H1 (cell line): ENCODE measurements at regions not wholly inside any gene's neighbourhood (a gene's known extent, or its start where the extent isn't known, plus 50 kb on each side); places are given as distances from the start of the nearest gene placed in this dataset.

Experiments
- CEBPB ChIP-seq: IDR thresholded peaks from 2 replicates; pipeline ENCODE4 v1.6.1; 2012; ENCODE audit warnings: low read depth, low read length
- CHD1 ChIP-seq: IDR thresholded peaks from 2 replicates; pipeline ENCODE4 v1.6.1; 2012; ENCODE audit warnings: low read depth, low read length, improper control_type of control experiment
- CHD2 ChIP-seq: IDR thresholded peaks from 2 replicates; pipeline ENCODE4 v1.6.1; 2012; ENCODE audit warnings: low read length, improper control_type of control experiment
- EGR1 ChIP-seq: IDR thresholded peaks from 2 replicates; pipeline ENCODE4 v1.6.1; 2011; ENCODE audit warnings: low read depth, low read length, borderline replicate concordance
- EP300 ChIP-seq, 2 experiments: IDR thresholded peaks; 1 replicate in 1 of 2; 2 replicates in 1 of 2; pipeline ENCODE4 v1.6.1; 2011 to 2012; ENCODE audit warnings: low read depth in 2 of 2, low read length in 2 of 2, mild to moderate bottlenecking in 2 of 2, borderline replicate concordance in 1 of 2, inconsistent platforms in 1 of 2, moderate library complexity in 1 of 2
- JUN ChIP-seq: IDR thresholded peaks from 2 replicates; pipeline ENCODE4 v1.6.1; 2011; ENCODE audit warnings: low read depth, mild to moderate bottlenecking, improper control_type of control experiment, low read length
- SP1 ChIP-seq: IDR thresholded peaks from 2 replicates; pipeline ENCODE4 v1.6.1; 2011; ENCODE audit warnings: low read depth, low read length

DNA sequence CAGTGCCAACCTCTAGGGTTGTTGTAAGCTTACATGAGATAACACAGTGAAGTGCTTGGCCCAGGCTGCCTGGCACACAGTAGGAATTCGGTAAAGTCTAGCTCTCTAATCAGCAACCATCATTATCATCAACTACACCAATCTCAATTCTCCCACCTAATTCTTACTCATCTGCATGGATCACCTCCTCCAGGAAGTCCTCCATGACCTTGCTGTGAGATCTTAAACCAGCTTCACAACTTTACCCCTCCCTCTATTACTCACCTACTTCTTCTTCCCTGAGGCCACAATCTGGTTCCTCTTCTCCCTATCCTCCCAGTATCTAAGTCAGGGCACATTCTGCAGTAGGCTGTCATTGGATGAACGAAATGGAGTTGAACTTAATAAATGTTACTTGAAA, 67.3 kb downstream of the GSC start (continued):
- no peak for TF ChIP-seq EP300 (IDR thresholded peaks at IDR 0.05; ENCODE audit: borderline replicate concordance in 1 of 2, low read depth in 2 of 2, low read length in 2 of 2)
- TF ChIP-seq EGR1, result no peak
- TF ChIP-seq CEBPB, result no peak
- no peak for TF ChIP-seq JUN
- TF ChIP-seq CHD2, result no peak
- TF ChIP-seq CHD1, result no peak
- TF ChIP-seq SP1, result no peak
